8988T (cell line): ENCODE measurements at regions not wholly inside any gene's neighbourhood (a gene's known extent, or its start where the extent isn't known, plus 50 kb on each side); places are given as distances from the start of the nearest gene placed in this dataset.

Source experiments
- DNase-seq: peaks from one replicate; pipeline ENCODE4 v3.0.0; 2011

GRCh38 chr3:70899816-70900215 lies 587.4 kb upstream of the MDFIC2 start:
- no peak for DNase-seq

DNA sequence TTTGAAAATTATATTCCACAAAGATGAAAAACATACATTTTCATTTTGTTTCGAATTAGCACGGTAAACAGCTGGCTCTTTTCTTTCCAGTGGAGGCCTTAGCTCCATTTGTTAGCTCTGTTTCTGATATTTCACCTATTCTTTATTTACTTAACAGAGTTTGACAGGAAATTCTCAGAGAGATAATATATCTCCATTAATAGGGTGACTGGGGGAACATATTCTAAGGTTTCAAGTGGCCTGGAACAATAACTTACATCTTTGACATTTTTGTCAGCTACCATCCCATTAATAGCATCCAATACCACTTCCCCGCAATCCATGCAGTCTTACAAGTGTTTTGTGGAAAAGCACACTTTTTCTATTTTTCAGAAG lies 577.6 kb upstream of the MDFIC2 start:
- no peak for DNase-seq

DNA sequence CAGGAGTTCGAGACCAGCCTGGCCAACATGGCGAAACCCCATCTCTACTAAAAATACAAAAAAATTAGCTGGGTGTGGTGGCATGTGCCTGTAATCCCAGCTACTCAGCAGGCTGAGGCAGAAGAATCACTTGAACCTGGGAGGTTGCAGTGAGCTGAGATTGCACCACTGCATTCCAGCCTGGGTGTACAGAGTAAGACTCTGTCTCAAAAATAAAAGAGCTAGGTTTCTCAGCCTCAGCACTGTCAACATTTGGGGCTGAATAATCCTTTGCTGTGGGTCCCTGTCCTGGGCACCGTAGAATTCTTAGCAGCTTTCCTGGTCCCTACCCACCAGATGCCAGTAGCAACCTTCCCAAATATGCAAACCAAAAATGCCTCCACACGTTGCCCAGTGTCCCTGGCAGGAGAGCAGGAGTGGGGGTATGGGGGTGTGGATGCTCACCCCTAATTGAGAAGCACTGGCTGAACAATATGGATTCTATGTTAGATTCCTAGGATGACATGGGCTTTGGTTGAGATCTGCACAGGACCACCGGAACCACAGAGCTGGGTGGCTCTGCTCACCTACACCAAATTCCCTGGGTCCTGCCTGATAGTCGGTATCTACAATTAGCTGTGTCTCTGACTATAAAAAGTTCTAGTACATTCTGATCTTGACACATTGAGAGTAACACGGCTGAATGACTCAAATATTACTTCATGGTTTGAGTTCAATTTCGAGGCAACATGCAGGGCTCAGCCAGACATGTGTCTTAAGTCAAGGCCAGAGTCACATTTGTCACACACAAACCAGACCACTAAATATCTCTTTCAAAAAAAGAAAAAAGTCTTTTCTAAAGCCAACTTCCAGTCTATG lies 577.0 kb upstream of the MDFIC2 start:
- no peak for DNase-seq

DNA sequence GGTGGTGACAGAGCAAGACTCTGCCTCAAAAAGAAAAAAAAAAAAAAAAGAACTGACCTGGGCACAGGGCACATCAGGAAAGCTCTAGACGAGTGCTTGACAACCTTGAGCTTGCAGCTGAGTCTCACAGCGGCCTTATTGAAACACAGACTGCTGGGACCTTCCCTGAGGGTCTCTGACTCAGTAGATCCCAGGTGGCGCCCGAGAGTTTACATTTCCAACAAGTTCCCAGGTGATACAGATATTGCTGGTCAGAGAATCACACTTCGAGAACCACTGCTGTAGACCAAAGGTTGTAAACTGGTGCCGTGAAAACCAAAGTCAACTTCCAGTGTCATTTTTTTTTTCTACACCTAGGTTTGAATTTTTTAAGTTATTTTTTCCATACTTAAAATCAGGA lies 573.2 kb upstream of the MDFIC2 start:
- no peak for DNase-seq

- no peak for DNase-seq
Measured at GRCh38 chr3:70882104-70882503, 569.7 kb upstream of the MDFIC2 start.

- no peak for DNase-seq
Measured at GRCh38 chr3:70880421-70880820, 568.0 kb upstream of the MDFIC2 start.

- no peak for DNase-seq
Measured at GRCh38 chr3:70876154-70876553, 563.7 kb upstream of the MDFIC2 start.

- DNase-seq, result no peak
Measured at GRCh38 chr3:70874196-70874595, 561.8 kb upstream of the MDFIC2 start.

DNA sequence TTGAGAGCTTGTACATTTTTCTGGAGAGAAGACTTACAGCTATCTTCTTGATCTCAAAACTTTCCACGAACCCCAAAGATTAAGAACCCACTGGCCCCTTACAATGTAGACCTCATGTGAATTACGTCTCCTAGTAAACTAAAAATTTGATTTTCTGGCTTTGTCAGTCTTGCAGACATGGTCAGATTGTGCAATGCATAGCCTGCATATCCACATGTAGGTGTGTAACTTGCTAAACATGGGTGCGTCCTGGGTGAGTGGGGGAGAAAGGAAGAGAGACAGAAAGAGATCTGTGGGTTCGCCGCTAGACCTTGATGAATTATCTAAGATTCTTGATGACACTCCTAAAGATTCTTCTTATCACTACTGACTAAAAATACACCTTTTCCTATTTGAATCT lies 561.2 kb upstream of the MDFIC2 start:
- no peak for DNase-seq

GRCh38 chr3:70871909-70872656 lies 559.6 kb upstream of the MDFIC2 start:
- no peak for DNase-seq

DNA sequence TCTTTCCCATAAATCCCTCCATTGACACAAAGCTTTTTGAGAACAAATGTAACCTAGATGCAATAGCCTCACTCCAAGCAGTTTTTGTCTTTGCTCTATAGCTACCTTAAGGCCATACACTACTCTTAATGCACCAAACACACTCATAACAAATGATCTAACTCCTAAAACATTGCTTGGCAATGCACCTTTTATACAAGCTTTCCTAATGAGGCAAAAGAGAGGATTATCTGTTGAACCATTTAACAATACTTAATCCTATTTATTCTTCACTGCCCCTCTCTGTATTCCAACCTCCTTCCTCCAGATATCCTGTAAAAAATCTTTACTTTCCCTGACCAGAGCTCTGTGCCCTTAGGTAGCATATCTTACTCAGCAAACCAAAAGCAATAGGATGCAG lies 558.1 kb upstream of the MDFIC2 start:
- no peak for DNase-seq

DNA sequence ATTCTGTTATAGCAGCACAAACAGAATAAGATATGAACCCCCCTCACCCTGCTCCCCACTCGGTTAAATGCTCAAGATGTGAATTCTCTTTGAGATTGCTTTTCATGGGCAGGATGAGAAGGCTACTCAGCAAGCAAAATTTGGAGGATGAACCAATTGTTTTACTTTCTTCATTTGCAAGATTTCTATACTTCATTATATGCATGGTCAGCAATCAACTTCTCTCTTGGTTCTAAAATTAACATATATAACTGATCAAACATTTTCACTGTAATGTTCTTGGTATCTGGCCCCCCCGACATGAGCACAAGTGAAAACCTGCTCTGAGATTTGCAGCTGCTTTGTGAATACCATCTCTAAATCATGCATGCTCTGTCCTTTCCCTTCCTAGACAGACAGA lies 556.1 kb upstream of the MDFIC2 start:
- DNase-seq, result no peak

DNA sequence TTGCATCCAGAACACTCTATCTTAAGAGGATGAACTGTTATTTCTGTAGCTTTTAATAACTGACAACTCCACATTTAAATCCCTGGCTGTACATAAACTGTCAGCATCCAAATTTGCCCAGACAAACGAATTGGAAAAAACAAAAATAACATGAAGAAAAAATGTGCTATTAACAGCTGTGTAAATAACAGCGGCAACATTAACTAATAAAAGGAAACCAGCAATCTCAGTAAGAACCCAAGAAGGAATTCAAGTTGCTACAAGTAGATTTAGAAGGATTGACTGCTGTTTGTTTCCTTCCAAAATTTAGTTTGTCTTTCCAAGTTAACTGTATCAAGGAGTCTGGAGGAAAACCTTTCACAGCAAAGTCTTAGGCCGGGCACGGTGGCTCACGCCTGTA lies 550.6 kb upstream of the MDFIC2 start:
- no peak for DNase-seq

DNA sequence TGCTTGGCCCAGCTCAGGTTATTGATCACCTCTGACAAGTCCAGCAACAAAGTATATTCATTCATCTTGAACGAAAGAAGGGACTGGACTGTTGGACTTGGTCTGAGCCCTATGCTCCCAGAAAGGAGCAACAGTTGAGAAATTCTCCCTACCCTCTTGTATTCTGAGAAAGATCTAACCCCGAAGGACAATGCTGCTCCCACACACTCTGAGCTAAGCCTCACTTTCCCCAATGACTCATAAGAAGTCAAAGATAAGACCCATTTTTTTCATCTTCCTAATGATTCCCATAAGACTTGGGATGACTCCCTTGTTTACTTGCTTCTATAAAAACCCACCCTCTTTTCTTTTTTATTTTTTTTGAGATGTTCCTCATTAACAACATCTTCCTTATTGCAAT lies 549.4 kb upstream of the MDFIC2 start:
- no peak for DNase-seq

- DNase-seq, result no peak
Measured at GRCh38 chr3:70861234-70861633, 548.8 kb upstream of the MDFIC2 start.

DNA sequence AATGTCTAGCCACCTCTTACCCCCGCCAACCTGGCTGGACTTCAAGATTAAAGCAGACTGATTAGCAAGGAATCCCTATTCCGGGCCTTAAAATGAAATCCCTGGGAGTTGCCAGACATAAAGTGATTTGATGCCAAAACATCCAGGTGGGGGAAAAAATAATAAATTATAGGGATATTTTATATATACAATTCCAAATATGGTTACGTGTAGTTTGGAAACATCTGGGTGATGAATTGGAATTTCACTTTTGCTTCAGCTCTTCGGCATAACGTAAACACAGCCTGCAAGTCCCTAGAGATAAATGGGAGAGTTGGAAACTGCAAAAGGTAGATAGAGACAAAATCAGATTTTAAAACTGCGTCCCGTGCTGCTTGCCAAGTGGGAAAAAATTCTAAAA lies 545.5 kb upstream of the MDFIC2 start:
- DNase-seq, result no peak

DNA sequence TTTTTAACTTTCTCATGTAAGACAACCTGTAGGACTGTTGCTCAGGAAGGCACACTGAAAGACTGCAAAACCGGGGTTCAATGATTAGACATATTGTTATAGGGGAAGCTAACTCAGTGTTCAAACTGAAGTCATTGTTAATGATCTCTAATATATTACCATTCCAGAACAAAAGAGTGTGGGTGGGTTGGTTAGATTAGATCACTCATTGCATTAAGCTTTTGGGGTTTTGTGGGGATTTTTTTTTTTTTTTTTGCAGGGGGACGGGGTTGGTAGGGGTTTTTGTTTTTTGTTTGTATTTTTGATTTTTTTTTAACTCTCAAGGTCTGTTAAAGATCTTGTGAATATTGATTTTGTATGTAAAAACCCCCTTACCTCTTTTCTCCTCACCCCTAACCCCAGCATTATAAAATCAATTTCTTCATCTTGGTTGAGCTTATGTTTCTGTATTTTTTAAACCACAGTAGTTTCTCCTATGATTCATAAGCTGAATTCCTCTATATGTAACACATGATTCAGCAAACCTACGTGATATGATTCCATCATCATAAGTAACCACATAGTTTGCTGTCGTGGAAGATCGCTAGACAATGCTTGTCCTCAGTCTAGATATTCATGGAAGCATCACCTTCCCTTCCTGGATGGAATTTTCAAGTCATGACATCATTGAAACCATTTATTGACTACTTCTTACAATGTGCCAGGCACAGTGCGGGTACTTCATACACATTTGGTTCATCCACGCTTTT lies 544.1 kb upstream of the MDFIC2 start:
- no peak for DNase-seq

- DNase-seq, result no peak
Measured at GRCh38 chr3:70855149-70855548, 542.7 kb upstream of the MDFIC2 start.

DNA sequence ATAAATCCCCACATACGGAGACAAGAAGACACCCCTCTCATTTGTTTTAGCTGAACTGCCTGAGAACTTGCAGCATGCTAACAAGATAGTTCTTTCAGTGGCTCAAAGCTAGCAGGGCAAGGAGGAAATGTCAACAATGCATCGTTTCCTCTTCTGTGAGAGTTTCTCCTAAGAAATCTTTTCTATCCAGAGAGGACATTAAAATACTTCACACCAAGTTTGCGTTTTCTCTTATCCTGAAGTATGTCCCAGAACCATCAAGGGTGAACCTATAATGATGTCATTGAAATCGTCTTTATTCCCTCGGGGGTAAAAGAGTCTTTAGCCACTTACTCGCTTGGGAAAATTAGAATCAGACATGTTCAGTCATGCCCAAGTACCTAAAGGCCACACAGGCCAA lies 541.7 kb upstream of the MDFIC2 start:
- DNase-seq, result no peak

- no peak for DNase-seq
Measured at GRCh38 chr3:70853161-70853944, 540.9 kb upstream of the MDFIC2 start.

DNA sequence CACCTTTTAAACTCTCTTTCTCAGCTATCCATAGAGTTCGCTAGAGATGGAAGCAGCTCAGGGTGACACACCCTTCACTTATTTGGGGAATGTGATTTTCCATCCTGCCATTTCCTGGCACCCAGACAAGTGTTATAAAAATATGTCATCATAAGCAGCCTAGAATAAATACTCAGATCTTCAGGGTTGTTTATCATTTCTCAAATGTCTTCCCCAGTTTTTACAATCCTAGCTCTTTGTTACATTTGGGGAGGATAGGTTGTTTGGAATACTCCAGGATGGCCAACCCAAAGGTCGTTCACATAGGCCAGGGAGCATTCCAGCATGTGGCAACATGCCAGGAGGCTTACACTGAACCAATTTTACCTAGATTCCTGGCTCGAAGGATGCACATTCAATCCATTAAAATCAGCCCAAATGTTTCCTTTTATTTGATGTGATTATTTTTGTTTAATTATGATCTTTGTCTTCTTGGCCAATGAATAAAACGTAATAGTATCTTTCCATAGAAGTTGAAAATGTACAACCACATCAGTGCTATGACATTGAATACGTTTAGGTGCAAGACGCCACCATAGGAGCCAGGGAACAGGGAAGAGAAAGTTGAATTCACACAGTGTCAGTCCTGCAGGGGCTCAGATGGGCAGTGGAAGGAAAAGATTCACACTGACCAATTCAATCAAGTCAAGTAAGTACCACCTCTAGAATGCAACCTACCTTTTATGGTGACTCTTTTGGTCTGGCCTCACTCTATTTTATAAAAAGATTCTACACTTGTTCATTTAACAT lies 537.7 kb upstream of the MDFIC2 start:
- DNase-seq, result no peak
